SU-DHL-6 (cell line): ENCODE measurements at regions not wholly inside any gene's neighbourhood (a gene's known extent, or its start where the extent isn't known, plus 50 kb on each side); places are given as distances from the start of the nearest gene placed in this dataset.

Source experiments
- CTCF ChIP-seq: fragments of 200-600 bp; sonication (generic); IDR thresholded peaks from one replicate; pipeline ENCODE4 v1.5.1; 2017; ENCODE audit warnings: antibody characterized with exemption, mild to moderate bottlenecking, low read length, moderate library complexity; ENCODE audit not compliant: insufficient read depth, poor library complexity, severe bottlenecking
- EZH2phosphoT487 ChIP-seq: fragments of 200-600 bp; sonication (generic), shearing (Covaris generic); conservative IDR thresholded peaks from 2 replicates; pipeline ENCODE4 v1.6.1; 2018; ENCODE audit warnings: mild to moderate bottlenecking, antibody characterized with exemption, low read length, moderate library complexity, mixed read lengths

GRCh38 chr1:221562542-221563475, 179.1 kb downstream of the DUSP10 start:
- no peak for TF ChIP-seq CTCF
- no peak for TF ChIP-seq EZH2phosphoT487
